ENCODE measurements at regions not wholly inside any gene's neighbourhood (a gene's known extent, or its start where the extent isn't known, plus 50 kb on each side); places are given as distances from the start of the nearest gene placed in this dataset.

- TF ChIP-seq GATA1 (IDR thresholded peaks at IDR 0.05; ENCODE audit: low read depth, low read length) (no peak), POLR2A (IDR thresholded peaks at IDR 0.05; ENCODE audit: low read length) (no peak)
- no peak for DNase-seq
Observed at GRCh38 chr13:22077205-22077683, 406.4 kb downstream of the FGF9 start.

GRCh38 chr13:22077764-22078163 lies 406.9 kb downstream of the FGF9 start:
- DNase-seq, result no peak

GRCh38 chr13:22079961-22080360 lies 409.1 kb downstream of the FGF9 start:
- DNase-seq, result no peak
- TF ChIP-seq GATA1 (IDR thresholded peaks at IDR 0.05; ENCODE audit: low read depth, low read length) (no peak), POLR2A (IDR thresholded peaks at IDR 0.05; ENCODE audit: low read length) (no peak)

More at GRCh38 chr13:22077764-22078163, 406.9 kb downstream of the FGF9 start:
- TF ChIP-seq POLR2A (IDR thresholded peaks at IDR 0.05; ENCODE audit: low read length) (no peak), GATA1 (IDR thresholded peaks at IDR 0.05; ENCODE audit: low read depth, low read length) (no peak)

- TF ChIP-seq GATA1 (IDR thresholded peaks at IDR 0.05; ENCODE audit: low read depth, low read length) (no peak), POLR2A (IDR thresholded peaks at IDR 0.05; ENCODE audit: low read length) (no peak)
- DNase-seq, result no peak
Observed at GRCh38 chr13:22080832-22081231, 410.0 kb downstream of the FGF9 start.

- DNase-seq, result no peak
- TF ChIP-seq POLR2A (IDR thresholded peaks at IDR 0.05; ENCODE audit: low read length) (no peak), GATA1 (IDR thresholded peaks at IDR 0.05; ENCODE audit: low read depth, low read length) (no peak)
Observed at GRCh38 chr13:22081430-22081829, 410.6 kb downstream of the FGF9 start.

GRCh38 chr13:22082030-22082429 lies 411.2 kb downstream of the FGF9 start:
- DNase-seq, result no peak
- TF ChIP-seq GATA1 (IDR thresholded peaks at IDR 0.05; ENCODE audit: low read depth, low read length), result no peak
- TF ChIP-seq POLR2A (IDR thresholded peaks at IDR 0.05; ENCODE audit: low read length), result no peak

GRCh38 chr13:22082437-22083100 lies 411.7 kb downstream of the FGF9 start:
- TF ChIP-seq GATA1 (IDR thresholded peaks at IDR 0.05; ENCODE audit: low read depth, low read length) (no peak), POLR2A (IDR thresholded peaks at IDR 0.05; ENCODE audit: low read length) (no peak)

GRCh38 chr13:22085001-22085400 lies 414.1 kb downstream of the FGF9 start:
- no peak for DNase-seq
- TF ChIP-seq POLR2A (IDR thresholded peaks at IDR 0.05; ENCODE audit: low read length) (no peak), GATA1 (IDR thresholded peaks at IDR 0.05; ENCODE audit: low read depth, low read length) (no peak)

More at GRCh38 chr13:22082437-22083100, 411.7 kb downstream of the FGF9 start:
- no peak for DNase-seq

GRCh38 chr13:22086597-22087330 lies 415.9 kb downstream of the FGF9 start:
- TF ChIP-seq GATA1 (IDR thresholded peaks at IDR 0.05; ENCODE audit: low read depth, low read length) (no peak), POLR2A (IDR thresholded peaks at IDR 0.05; ENCODE audit: low read length) (no peak)

GRCh38 chr13:22090106-22090505 lies 419.2 kb downstream of the FGF9 start:
- TF ChIP-seq POLR2A (IDR thresholded peaks at IDR 0.05; ENCODE audit: low read length), result no peak
- no peak for TF ChIP-seq GATA1 (IDR thresholded peaks at IDR 0.05; ENCODE audit: low read depth, low read length)
- DNase-seq, result no peak

More at GRCh38 chr13:22086597-22087330, 415.9 kb downstream of the FGF9 start:
- DNase-seq, result no peak

GRCh38 chr13:22091222-22091970 lies 420.5 kb downstream of the FGF9 start:
- TF ChIP-seq POLR2A (IDR thresholded peaks at IDR 0.05; ENCODE audit: low read length), result no peak
- TF ChIP-seq GATA1 (IDR thresholded peaks at IDR 0.05; ENCODE audit: low read depth, low read length), result no peak
- no peak for DNase-seq

- no peak for DNase-seq
- TF ChIP-seq GATA1 (IDR thresholded peaks at IDR 0.05; ENCODE audit: low read depth, low read length) (no peak), POLR2A (IDR thresholded peaks at IDR 0.05; ENCODE audit: low read length) (no peak)
Observed at GRCh38 chr13:22091971-22092300, 421.1 kb downstream of the FGF9 start.

- DNase-seq, result no peak
- TF ChIP-seq POLR2A (IDR thresholded peaks at IDR 0.05; ENCODE audit: low read length) (no peak), GATA1 (IDR thresholded peaks at IDR 0.05; ENCODE audit: low read depth, low read length) (no peak)
Observed at GRCh38 chr13:22092791-22093560, 422.1 kb downstream of the FGF9 start.
